Naive thymus-derived CD4-positive, alpha-beta T cell (primary cell): ENCODE measurements at regions not wholly inside any gene's neighbourhood (a gene's known extent, or its start where the extent isn't known, plus 50 kb on each side); places are given as distances from the start of the nearest gene placed in this dataset.

Experiments used
- ATAC-seq: fragments of 150-1000 bp; cut with Tn5 transposase; 2 replicates; pipeline ENCODE4 v1.10.0; 2021; ENCODE audit warnings: mild to moderate bottlenecking, moderate library complexity
- CTCF ChIA-PET: fragments of 350-600 bp; sonication (Branson Sonifier 250); formaldehyde crosslinking; loops from one replicate; lab custom pipeline; 2021; ENCODE audit warnings: antibody characterized with exemption; lab: Charles Lee
- POLR2A ChIA-PET: fragments of 350-600 bp; sonication (Branson Sonifier 250); formaldehyde crosslinking; loops from one replicate; lab custom pipeline; 2021; ENCODE audit warnings: antibody characterized with exemption, inconsistent platforms; lab: Charles Lee
- DNase-seq, 9 donors: peaks; one replicate each; pipeline versions ENCODE4 v3.0.0 to v3.0.0-alpha.2; 2020 to 2022; ENCODE audit warnings: mixed read lengths in 1 of 9
- H3K27ac ChIP-seq: one replicate; pipeline ENCODE4 v1.7.0; 2013; ENCODE audit warnings: mild to moderate bottlenecking, low read depth, low read length, moderate library complexity
- H3K27me3 ChIP-seq, 2 donors: one replicate each; pipeline ENCODE4 v1.7.0; 2013; ENCODE audit warnings: low read length in 2 of 2, mild to moderate bottlenecking in 2 of 2, moderate library complexity in 2 of 2; ENCODE audit not compliant: control insufficient read depth in 2 of 2, insufficient read depth in 2 of 2
- H3K36me3 ChIP-seq, 3 experiments: 1 replicate in 2 of 3; 2 replicates in 1 of 3; pipeline ENCODE4 v1.7.0; 2013; ENCODE audit warnings: low read length in 3 of 3, mild to moderate bottlenecking in 3 of 3, moderate library complexity in 1 of 3; ENCODE audit not compliant: insufficient read depth in 3 of 3, control insufficient read depth in 2 of 3
- H3K4me1 ChIP-seq, 2 donors: one replicate each; pipeline ENCODE4 v1.7.0; 2013; ENCODE audit warnings: low read length in 2 of 2, mild to moderate bottlenecking in 2 of 2, moderate library complexity in 1 of 2; ENCODE audit not compliant: control insufficient read depth in 2 of 2, insufficient read depth in 2 of 2
- H3K4me3 ChIP-seq: 2 replicates; pipeline ENCODE4 v1.7.0; 2013; ENCODE audit warnings: mild to moderate bottlenecking, low read length
- H3K9me3 ChIP-seq, 3 experiments: 1 replicate in 2 of 3; 2 replicates in 1 of 3; pipeline ENCODE4 v1.7.0; 2013; ENCODE audit warnings: low read length in 3 of 3; ENCODE audit not compliant: control insufficient read depth in 2 of 3
- H3K27ac Mint-ChIP-seq, 9 donors: one replicate each; pipeline ENCODE4 v1.8.0; 2020 to 2022; ENCODE audit warnings: mixed read lengths in 9 of 9, mild to moderate bottlenecking in 8 of 9, moderate library complexity in 5 of 9, inconsistent platforms in 2 of 9
- H3K27me3 Mint-ChIP-seq, 5 donors: one replicate each; pipeline ENCODE4 v1.8.0; 2021 to 2022; ENCODE audit warnings: mixed read lengths in 5 of 5, mild to moderate bottlenecking in 1 of 5
- H3K36me3 Mint-ChIP-seq, 5 donors: one replicate each; pipeline ENCODE4 v1.8.0; 2020 to 2022; ENCODE audit warnings: mixed read lengths in 5 of 5, mild to moderate bottlenecking in 3 of 5, inconsistent platforms in 1 of 5
- H3K4me1 Mint-ChIP-seq, 7 donors: one replicate each; pipeline ENCODE4 v1.8.0; 2020 to 2022; ENCODE audit warnings: mixed read lengths in 7 of 7, mild to moderate bottlenecking in 3 of 7, inconsistent platforms in 1 of 7
- H3K4me3 Mint-ChIP-seq, 10 donors: one replicate each; pipeline ENCODE4 v1.8.0; 2020 to 2022; ENCODE audit warnings: mild to moderate bottlenecking in 10 of 10, mixed read lengths in 10 of 10, moderate library complexity in 6 of 10, inconsistent platforms in 2 of 10
- H3K9me3 Mint-ChIP-seq, 11 donors: one replicate each; pipeline ENCODE4 v1.8.0; 2020 to 2022; ENCODE audit warnings: mixed read lengths in 11 of 11, mild to moderate bottlenecking in 4 of 11, inconsistent platforms in 1 of 11, moderate library complexity in 1 of 11
- intact Hi-C, 2 donors: fragments of 100-400 bp; cut with micrococcal nuclease; formaldehyde crosslinking; loops; one replicate each; pipeline ENCODE4 v1.15.1; 2023

DNA sequence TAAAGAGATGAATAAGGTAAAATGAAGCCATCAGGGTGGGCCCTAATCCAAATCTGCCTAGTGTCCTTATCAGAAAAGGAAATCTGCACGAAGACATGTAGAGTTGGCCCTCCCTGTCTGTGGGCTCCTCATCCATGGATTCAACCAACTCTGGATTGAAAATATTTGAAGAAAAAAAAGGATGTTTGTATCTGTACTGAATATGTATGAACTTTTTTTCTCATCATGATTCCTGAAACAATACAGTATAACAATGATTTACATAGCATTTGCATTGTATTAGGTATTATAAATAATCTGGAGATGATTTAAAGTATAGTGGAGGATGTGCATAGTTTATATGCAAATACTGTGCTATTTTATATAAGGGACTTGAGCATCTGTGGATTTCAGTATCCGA, 59.0 kb upstream of the SMAD6 start:
- Mint-ChIP-seq H3K4me1 (peaks cover 4 to 13% (median 7%) of the 10 kb centered on the region in 7 donors), H3K4me3 (no peak overlapping the region), H3K9me3 (no peaks in the 10 kb centered on the region), H3K36me3 (no peaks in the 10 kb centered on the region), H3K27ac (no peak overlapping the region), H3K27me3 (no peaks in the 10 kb centered on the region)
- no peaks in the 10 kb centered on the region for H3K9me3 ChIP-seq
- intact Hi-C loops: no loop called here
- ChIA-PET CTCF (no interaction called here), POLR2A (interaction anchor here (0.6 kb wide), 1 partner anchor 135 kb away, joined by 3 read pairs; no protein-coding TSS in a partner anchor)
- ATAC-seq (no peak), DNase-seq (no peak)
- H3K4me3 ChIP-seq: no peak overlapping the region
- peaks cover 0 to 6% of the 10 kb centered on the region in 2 donors for H3K4me1 ChIP-seq
- H3K27me3 ChIP-seq: no peaks in the 10 kb centered on the region
- H3K36me3 ChIP-seq: no peaks in the 10 kb centered on the region
- H3K27ac ChIP-seq: no peak overlapping the region

DNA sequence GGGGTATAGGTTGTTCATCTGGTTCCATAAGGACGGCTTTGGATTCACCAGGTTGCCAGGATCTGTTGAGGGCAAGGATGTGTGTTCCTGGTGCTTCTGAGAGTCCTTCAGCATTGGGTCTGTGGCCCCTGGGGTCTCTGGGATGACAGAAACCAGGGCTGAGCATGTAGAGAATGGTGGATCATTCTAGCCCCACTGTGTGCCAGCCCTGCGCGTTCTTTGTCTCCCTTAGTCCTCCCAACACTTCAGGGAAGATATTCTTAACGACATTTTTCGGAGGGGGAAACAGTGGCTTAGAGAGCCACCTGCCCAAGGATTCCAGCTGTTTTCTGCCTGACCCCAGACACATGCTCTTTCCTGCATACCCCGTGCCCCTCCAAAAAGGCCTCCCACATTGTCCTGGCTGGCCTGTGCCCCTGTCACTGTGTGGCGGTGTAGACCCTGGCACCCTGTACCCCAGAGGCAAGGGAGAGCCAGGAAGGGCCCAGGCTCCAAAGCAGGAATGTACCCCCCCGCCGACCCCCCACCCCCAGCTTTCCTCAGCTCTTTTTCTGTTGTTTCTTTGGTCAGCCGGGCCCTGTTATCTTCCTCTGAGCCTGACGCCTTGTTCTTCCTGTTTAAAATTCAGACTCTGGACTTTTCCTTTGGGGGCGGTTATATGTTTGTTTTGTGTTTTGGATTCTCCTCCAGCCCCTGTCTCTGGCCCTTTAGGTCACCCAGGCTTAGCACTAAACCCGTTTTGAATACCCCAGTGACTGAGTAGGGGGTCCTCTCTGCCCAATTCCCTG, 57.8 kb upstream of the SMAD6 start:
- Mint-ChIP-seq H3K27me3 (no peaks in the 10 kb centered on the region), H3K4me3 (no peak overlapping the region), H3K9me3 (no peaks in the 10 kb centered on the region), H3K36me3 (no peaks in the 10 kb centered on the region), H3K4me1 (peaks cover 0 to 3% (median 0%) of the 10 kb centered on the region in 7 donors), H3K27ac (no peak overlapping the region)
- no peak for DNase-seq
- no peaks in the 10 kb centered on the region for H3K36me3 ChIP-seq
- ChIA-PET POLR2A (no interaction called here), CTCF (interaction anchor here (0.6 kb wide), 1 partner anchor 534 kb away, joined by 3 read pairs; no protein-coding TSS in a partner anchor)
- no peaks in the 10 kb centered on the region for H3K27me3 ChIP-seq
- no peak overlapping the region for H3K4me3 ChIP-seq
- H3K4me1 ChIP-seq: no peaks in the 10 kb centered on the region
- H3K9me3 ChIP-seq: no peaks in the 10 kb centered on the region
- no peak for ATAC-seq
- intact Hi-C loops: no loop called here
- no peak overlapping the region for H3K27ac ChIP-seq

DNA sequence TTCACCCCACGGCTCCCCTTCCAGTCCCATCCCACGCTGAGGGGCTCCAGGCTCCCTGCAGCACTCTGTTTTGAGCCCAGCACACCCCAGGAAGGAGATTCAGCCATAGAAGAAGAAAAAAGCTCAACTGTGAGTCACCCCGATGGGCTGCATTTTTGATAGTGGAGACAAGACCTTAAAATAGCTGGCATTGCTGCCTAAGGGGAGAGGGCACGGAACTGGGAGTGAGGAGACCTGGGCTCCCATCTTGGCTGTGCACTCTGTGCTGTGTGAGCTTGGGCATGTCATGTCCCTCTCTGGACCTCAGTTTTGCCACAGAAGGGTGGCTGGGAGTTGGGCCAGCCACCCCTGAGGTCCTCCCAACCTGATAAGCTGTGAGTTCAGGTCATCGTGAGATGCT, 57.2 kb upstream of the SMAD6 start:
- H3K27me3 ChIP-seq: no peaks in the 10 kb centered on the region
- H3K4me3 ChIP-seq: no peak overlapping the region
- no peaks in the 10 kb centered on the region for H3K4me1 ChIP-seq
- peaks cover 0 to 3% (median 0%) of the 10 kb centered on the region in 7 donors for H3K4me1 Mint-ChIP-seq
- ChIA-PET CTCF (no interaction called here), POLR2A (no interaction called here)
- no peak overlapping the region for H3K27ac ChIP-seq
- H3K36me3 Mint-ChIP-seq: no peaks in the 10 kb centered on the region
- no peak overlapping the region for H3K27ac Mint-ChIP-seq
- no peaks in the 10 kb centered on the region for H3K36me3 ChIP-seq
- intact Hi-C loops: no loop called here
- DNase-seq: no peak
- no peaks in the 10 kb centered on the region for H3K9me3 Mint-ChIP-seq
- H3K4me3 Mint-ChIP-seq: no peak overlapping the region
- no peak for ATAC-seq
- no peaks in the 10 kb centered on the region for H3K9me3 ChIP-seq
- no peaks in the 10 kb centered on the region for H3K27me3 Mint-ChIP-seq

DNA sequence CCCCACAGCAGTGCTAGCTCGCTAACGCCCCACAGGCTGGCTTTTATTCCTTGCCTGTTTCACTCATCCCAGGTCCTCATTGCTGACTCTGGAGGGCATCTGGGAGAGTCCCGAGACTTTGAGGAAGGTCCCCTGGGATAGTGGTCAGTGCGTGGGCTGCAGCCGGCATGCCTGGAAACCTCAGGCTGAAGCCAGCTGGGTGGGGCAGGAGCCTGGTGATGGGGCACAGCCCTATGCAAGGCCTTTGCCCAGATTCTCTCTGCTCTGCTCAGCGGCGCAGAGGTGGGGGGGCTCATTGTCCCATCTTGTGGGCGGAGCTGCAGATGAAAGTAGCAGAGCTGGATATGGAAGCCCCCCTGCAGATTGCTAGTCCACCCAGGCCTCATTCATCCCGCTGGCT, 55.7 kb upstream of the SMAD6 start:
- no peaks in the 10 kb centered on the region for H3K36me3 Mint-ChIP-seq
- no peak for ATAC-seq
- no peaks in the 10 kb centered on the region for H3K27me3 Mint-ChIP-seq
- H3K27ac Mint-ChIP-seq: no peak overlapping the region
- H3K9me3 Mint-ChIP-seq: no peaks in the 10 kb centered on the region
- no peak for DNase-seq
- no peak overlapping the region for H3K4me3 Mint-ChIP-seq
- H3K9me3 ChIP-seq: no peaks in the 10 kb centered on the region
- intact Hi-C loops: no loop called here
- peaks cover 0 to 3% (median 0%) of the 10 kb centered on the region in 7 donors for H3K4me1 Mint-ChIP-seq
- H3K4me3 ChIP-seq: no peak overlapping the region
- H3K27me3 ChIP-seq: no peaks in the 10 kb centered on the region
- ChIA-PET POLR2A (no interaction called here), CTCF (interaction anchor here (0.6 kb wide), 1 partner anchor 653 kb away, joined by 3 read pairs; no protein-coding TSS in a partner anchor)
- H3K27ac ChIP-seq: no peak overlapping the region
- no peaks in the 10 kb centered on the region for H3K36me3 ChIP-seq
- H3K4me1 ChIP-seq: no peaks in the 10 kb centered on the region

DNA sequence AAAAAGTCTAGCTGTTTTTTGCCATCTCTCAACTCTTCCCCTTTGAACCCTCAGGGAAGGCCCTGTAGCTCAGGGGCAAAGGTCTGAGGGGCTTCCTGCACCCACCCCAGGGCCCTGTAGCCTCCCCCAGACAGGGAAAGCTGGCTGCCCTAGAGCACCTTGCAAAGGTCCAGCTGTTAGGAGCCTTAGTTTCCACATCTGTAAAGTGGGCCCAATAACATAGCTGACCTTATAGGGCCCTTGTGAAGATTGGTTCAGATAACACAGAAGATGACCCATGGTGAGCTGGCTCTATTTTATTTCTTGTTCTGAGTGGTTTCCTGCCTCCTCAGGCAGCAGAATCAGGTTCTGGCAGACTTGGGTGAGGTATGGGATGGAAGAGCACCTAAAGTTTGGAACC, 55.2 kb upstream of the SMAD6 start:
- Mint-ChIP-seq H3K27ac (no peak overlapping the region), H3K4me3 (no peak overlapping the region), H3K27me3 (no peaks in the 10 kb centered on the region), H3K36me3 (no peaks in the 10 kb centered on the region), H3K9me3 (no peaks in the 10 kb centered on the region), H3K4me1 (peaks cover 0 to 3% (median 0%) of the 10 kb centered on the region in 7 donors)
- intact Hi-C loops: no loop called here
- Histone ChIP-seq H3K4me1 (no peaks in the 10 kb centered on the region), H3K4me3 (no peak overlapping the region), H3K36me3 (no peaks in the 10 kb centered on the region), H3K27ac (no peak overlapping the region), H3K27me3 (no peaks in the 10 kb centered on the region), H3K9me3 (no peaks in the 10 kb centered on the region)
- ChIA-PET POLR2A (no interaction called here), CTCF (interaction anchor here (0.6 kb wide), 1 partner anchor 652 kb away, joined by 3 read pairs; no protein-coding TSS in a partner anchor)
- DNase-seq: no peak
- no peak for ATAC-seq

DNA sequence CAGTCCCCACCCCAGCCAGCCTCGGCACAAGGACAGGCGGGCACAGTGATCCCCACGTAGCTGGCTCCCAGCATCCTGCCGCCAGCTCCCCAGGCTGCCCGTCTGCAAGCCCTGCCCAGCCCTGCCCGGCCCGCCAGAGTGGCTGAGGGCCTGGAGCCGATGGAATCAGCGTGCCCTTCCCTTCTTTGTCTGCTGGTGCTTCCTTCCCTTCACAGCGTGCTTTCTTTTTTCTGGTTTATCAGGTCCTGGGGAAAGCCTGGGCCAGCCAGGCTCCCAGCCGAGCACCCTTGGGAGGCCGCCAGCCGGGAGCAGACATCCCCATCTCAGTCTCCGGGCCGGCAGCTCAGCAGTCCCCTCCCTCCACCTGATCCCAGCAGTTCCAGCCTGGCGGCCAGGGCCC, 54.7 kb upstream of the SMAD6 start:
- Mint-ChIP-seq H3K27ac (no peak overlapping the region), H3K4me1 (peaks cover 0 to 3% (median 0%) of the 10 kb centered on the region in 7 donors), H3K9me3 (no peaks in the 10 kb centered on the region), H3K27me3 (peaks cover 0 to 2% (median 0%) of the 10 kb centered on the region in 5 donors), H3K4me3 (no peak overlapping the region), H3K36me3 (no peaks in the 10 kb centered on the region)
- intact Hi-C loops: no loop called here
- Histone ChIP-seq H3K4me3 (no peak overlapping the region), H3K9me3 (no peaks in the 10 kb centered on the region), H3K4me1 (no peaks in the 10 kb centered on the region), H3K27ac (no peak overlapping the region), H3K36me3 (no peaks in the 10 kb centered on the region), H3K27me3 (no peaks in the 10 kb centered on the region)
- ChIA-PET CTCF (no interaction called here), POLR2A (no interaction called here)
- ATAC-seq: no peak
- no peak for DNase-seq

DNA sequence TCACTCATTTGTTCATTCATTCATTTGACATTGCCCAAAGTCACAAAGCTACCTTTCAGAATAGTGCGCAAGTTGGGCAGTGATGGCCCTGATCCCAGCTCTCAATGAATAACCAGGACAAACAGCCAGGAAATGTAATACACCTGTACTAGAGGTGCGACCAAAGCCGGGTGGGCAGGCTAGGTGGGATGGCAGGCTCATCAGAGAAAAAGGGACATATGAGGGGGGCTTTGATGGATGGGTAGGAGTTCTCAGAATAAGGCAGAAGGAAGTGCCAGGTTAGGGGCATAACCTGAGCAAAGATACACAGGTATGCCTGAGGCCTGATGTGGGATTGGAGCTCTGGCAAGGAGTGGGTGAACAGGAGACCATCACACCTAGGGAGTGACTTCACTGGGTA, 53.4 kb upstream of the SMAD6 start:
- Mint-ChIP-seq H3K9me3 (no peaks in the 10 kb centered on the region), H3K4me3 (no peak overlapping the region), H3K4me1 (peaks cover 0 to 3% (median 0%) of the 10 kb centered on the region in 7 donors), H3K27me3 (peaks cover 0 to 9% (median 0%) of the 10 kb centered on the region in 5 donors), H3K27ac (peak overlapping the region in 2 of 9 donors; percentile 18 to 36), H3K36me3 (no peaks in the 10 kb centered on the region)
- H3K27ac ChIP-seq: no peak overlapping the region
- no peak overlapping the region for H3K4me3 ChIP-seq
- CTCF ChIA-PET: no interaction called here
- ATAC-seq (no peak), DNase-seq (no peak)
- no peaks in the 10 kb centered on the region for H3K36me3 ChIP-seq
- POLR2A ChIA-PET: interaction anchor here (0.7 kb wide), 1 partner anchor 17 kb away, joined by 3 read pairs; no protein-coding TSS in a partner anchor
- H3K4me1 ChIP-seq: no peaks in the 10 kb centered on the region
- intact Hi-C loops: no loop called here
- no peaks in the 10 kb centered on the region for H3K27me3 ChIP-seq
- H3K9me3 ChIP-seq: no peaks in the 10 kb centered on the region
